ENCODE measurements at regions not wholly inside any gene's neighbourhood (a gene's known extent, or its start where the extent isn't known, plus 50 kb on each side); places are given as distances from the start of the nearest gene placed in this dataset.

DNA sequence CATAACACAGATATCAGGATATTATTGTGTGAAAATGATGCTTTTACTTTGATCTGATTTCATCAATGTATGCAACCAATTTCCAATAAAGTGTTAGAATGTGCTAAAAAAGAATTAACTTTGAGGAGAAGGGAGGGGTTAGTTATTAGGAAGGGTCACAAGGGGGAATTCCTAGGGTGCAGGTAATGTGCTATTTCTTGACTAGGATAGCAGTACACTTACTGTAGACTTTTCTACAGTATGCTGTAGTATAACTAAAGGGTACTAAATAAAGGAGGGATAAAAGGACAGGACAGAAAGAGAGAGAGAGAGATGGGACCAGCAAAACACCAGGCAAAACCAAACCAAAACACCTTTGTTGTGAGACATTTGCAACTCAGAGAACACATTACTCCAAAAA lies 121.4 kb upstream of the RAP1B start:
- H3K27ac ChIP-seq (replicated peaks): no peak overlapping the region
- H3K4me3 ChIP-seq (replicated peaks; ENCODE audit: insufficient read depth, low read length): no peak overlapping the region
- no peaks in the 10 kb centered on the region for H3K27me3 ChIP-seq (ENCODE audit: insufficient read depth, poor library complexity, severe bottlenecking)
- TF ChIP-seq GABPA (IDR thresholded peaks at IDR 0.05; ENCODE audit: low read depth): no peak
- TF ChIP-seq, protein P1, sequence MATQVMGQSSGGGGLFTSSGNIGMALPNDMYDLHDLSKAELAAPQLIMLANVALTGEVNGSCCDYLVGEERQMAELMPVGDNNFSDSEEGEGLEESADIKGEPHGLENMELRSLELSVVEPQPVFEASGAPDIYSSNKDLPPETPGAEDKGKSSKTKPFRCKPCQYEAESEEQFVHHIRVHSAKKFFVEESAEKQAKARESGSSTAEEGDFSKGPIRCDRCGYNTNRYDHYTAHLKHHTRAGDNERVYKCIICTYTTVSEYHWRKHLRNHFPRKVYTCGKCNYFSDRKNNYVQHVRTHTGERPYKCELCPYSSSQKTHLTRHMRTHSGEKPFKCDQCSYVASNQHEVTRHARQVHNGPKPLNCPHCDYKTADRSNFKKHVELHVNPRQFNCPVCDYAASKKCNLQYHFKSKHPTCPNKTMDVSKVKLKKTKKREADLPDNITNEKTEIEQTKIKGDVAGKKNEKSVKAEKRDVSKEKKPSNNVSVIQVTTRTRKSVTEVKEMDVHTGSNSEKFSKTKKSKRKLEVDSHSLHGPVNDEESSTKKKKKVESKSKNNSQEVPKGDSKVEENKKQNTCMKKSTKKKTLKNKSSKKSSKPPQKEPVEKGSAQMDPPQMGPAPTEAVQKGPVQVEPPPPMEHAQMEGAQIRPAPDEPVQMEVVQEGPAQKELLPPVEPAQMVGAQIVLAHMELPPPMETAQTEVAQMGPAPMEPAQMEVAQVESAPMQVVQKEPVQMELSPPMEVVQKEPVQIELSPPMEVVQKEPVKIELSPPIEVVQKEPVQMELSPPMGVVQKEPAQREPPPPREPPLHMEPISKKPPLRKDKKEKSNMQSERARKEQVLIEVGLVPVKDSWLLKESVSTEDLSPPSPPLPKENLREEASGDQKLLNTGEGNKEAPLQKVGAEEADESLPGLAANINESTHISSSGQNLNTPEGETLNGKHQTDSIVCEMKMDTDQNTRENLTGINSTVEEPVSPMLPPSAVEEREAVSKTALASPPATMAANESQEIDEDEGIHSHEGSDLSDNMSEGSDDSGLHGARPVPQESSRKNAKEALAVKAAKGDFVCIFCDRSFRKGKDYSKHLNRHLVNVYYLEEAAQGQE (IDR thresholded peaks at IDR 0.05; ENCODE audit: insufficient replicate concordance, low read depth): no peak
- no peak for TF ChIP-seq SPI1 (IDR thresholded peaks at IDR 0.05; ENCODE audit: borderline replicate concordance, low read depth)
- TF ChIP-seq POLR2AphosphoS5 (IDR thresholded peaks at IDR 0.05; ENCODE audit: low read depth): no peak
- no peak for TF ChIP-seq CTCF (IDR thresholded peaks at IDR 0.05; ENCODE audit: insufficient read depth, low read length)
- DNase-seq (ENCODE audit: low read depth in 1 of 2, low spot score in 1 of 2): no peak

DNA sequence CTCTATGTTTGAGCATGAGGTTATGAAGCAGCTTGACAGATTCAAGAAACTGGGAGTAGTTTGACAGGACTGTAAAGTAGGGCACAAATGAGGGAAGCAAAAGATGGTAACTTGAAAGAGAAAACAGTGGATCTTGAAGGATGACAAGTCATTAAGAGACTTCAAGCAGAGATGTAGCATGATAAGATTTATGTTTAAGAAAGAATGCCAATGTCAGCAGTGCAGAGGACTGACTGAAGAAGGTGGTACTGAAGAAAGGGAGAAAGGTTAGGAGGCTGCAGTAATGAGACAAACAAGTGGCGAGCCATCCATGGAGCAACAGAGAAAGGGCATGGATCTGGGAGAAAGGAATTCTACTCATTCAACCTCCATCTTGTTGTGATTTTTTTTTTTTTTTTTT lies 120.2 kb upstream of the RAP1B start:
- H3K4me3 ChIP-seq (replicated peaks; ENCODE audit: insufficient read depth, low read length): no peak overlapping the region
- H3K27ac ChIP-seq (replicated peaks): no peak overlapping the region
- H3K27me3 ChIP-seq (ENCODE audit: insufficient read depth, poor library complexity, severe bottlenecking): no peaks in the 10 kb centered on the region
- TF ChIP-seq POLR2AphosphoS5 (IDR thresholded peaks at IDR 0.05; ENCODE audit: low read depth) (no peak), SPI1 (IDR thresholded peaks at IDR 0.05; ENCODE audit: borderline replicate concordance, low read depth) (no peak), CTCF (IDR thresholded peaks at IDR 0.05; ENCODE audit: insufficient read depth, low read length) (no peak), GABPA (IDR thresholded peaks at IDR 0.05; ENCODE audit: low read depth) (no peak)
- TF ChIP-seq, protein P1 (IDR thresholded peaks at IDR 0.05; ENCODE audit: insufficient replicate concordance, low read depth): no peak
- DNase-seq (ENCODE audit: low read depth in 1 of 2, low spot score in 1 of 2): no peak

- TF ChIP-seq CTCF (IDR thresholded peaks at IDR 0.05; ENCODE audit: insufficient read depth, low read length) (no peak), SPI1 (IDR thresholded peaks at IDR 0.05; ENCODE audit: borderline replicate concordance, low read depth) (peak; percentile 44)
- DNase-seq (ENCODE audit: low read depth in 1 of 2, low spot score in 1 of 2): no peak
- no peak overlapping the region for H3K27ac ChIP-seq (replicated peaks)
- H3K27me3 ChIP-seq (ENCODE audit: insufficient read depth, poor library complexity, severe bottlenecking): no peaks in the 10 kb centered on the region
- no peak overlapping the region for H3K4me3 ChIP-seq (replicated peaks; ENCODE audit: insufficient read depth, low read length)
Observed at GRCh38 chr12:68491204-68491960, 119.3 kb upstream of the RAP1B start.
